A673 (cell line): ENCODE measurements at regions not wholly inside any gene's neighbourhood (a gene's known extent, or its start where the extent isn't known, plus 50 kb on each side); places are given as distances from the start of the nearest gene placed in this dataset.

Source experiments
- CTCF ChIP-seq: fragments of 300-800, 200-600 bp; sonication (generic); conservative IDR thresholded peaks from 2 replicates; pipeline ENCODE4 v1.5.1; 2017; ENCODE audit warnings: low read depth, mild to moderate bottlenecking, antibody characterized with exemption, low read length, moderate library complexity, mixed read lengths
- EZH2 ChIP-seq: fragments of 200-600 bp; sonication (generic); IDR thresholded peaks from 2 replicates; pipeline ENCODE4 v1.6.1; 2017; ENCODE audit warnings: borderline replicate concordance, low read depth, mild to moderate bottlenecking, mixed read lengths, antibody characterized with exemption, low read length; ENCODE audit not compliant: poor library complexity, severe bottlenecking

DNA sequence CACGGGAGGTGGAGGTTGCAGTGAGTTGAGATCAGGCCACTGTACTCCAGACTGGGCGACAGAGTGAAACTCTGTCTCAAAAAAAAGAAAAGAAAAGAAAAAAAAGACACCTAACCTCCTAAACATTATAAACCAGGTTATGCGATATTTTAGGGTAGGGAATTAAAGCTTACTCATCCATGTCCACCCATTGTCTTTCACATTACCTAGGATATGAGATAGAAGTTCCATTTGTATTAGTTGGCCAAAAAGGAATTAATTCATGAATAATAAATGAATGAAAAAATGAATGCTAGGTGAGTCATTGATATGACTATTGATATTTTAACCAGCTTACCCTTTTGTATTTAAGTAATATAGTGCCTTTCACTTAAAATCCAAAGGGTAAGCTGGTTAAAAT is 132.9 kb downstream of the FAM161A start:
- TF ChIP-seq CTCF: no peak
- no peak for TF ChIP-seq EZH2
